Endothelial cell of umbilical vein (primary cell): ENCODE measurements at regions not wholly inside any gene's neighbourhood (a gene's known extent, or its start where the extent isn't known, plus 50 kb on each side); places are given as distances from the start of the nearest gene placed in this dataset.

Experiments
- CTCF ChIP-seq, 2 donors: IDR thresholded peaks; 1 replicate in 1 of 2; 2 replicates in 1 of 2; pipeline ENCODE4 v1.5.1; 2011; ENCODE audit warnings: low read length in 2 of 2, mild to moderate bottlenecking in 2 of 2, moderate library complexity in 2 of 2, control low read depth in 1 of 2, inconsistent platforms in 1 of 2, low read depth in 1 of 2; ENCODE audit not compliant: insufficient read depth in 1 of 2; ENCODE audit errors: extremely low read depth in 1 of 2
- EZH2 ChIP-seq: IDR thresholded peaks from 2 replicates; pipeline ENCODE4 v1.6.1; 2012; ENCODE audit warnings: borderline replicate concordance, low read depth, mild to moderate bottlenecking, moderate library complexity, low read length, inconsistent platforms; ENCODE audit not compliant: severe bottlenecking
- JUN ChIP-seq: IDR thresholded peaks from 2 replicates; pipeline ENCODE4 v1.6.1; 2011; ENCODE audit warnings: borderline replicate concordance, low read depth; ENCODE audit not compliant: insufficient read length, insufficient read depth
- POLR2A ChIP-seq: IDR thresholded peaks from 2 replicates; pipeline ENCODE4 v1.6.1; 2012; ENCODE audit warnings: low read depth, mild to moderate bottlenecking, control low read depth, low read length
- POLR2AphosphoS5 ChIP-seq: IDR thresholded peaks from 2 replicates; pipeline ENCODE4 v1.6.1; 2012; ENCODE audit warnings: low read depth, mild to moderate bottlenecking, control low read depth, low read length, moderate library complexity; ENCODE audit not compliant: insufficient read depth

- TF ChIP-seq CTCF (IDR thresholded peaks at IDR 0.05; ENCODE audit: extremely low read depth in 1 of 2, insufficient read depth in 1 of 2, low read depth in 1 of 2, low read length in 2 of 2) (no peak), POLR2A (no peak), POLR2AphosphoS5 (no peak), EZH2 (no peak), JUN (no peak)
Measured at GRCh38 chr3:159897331-159898075, 91.1 kb upstream of the IL12A start.
